ENCODE measurements at regions not wholly inside any gene's neighbourhood (a gene's known extent, or its start where the extent isn't known, plus 50 kb on each side); places are given as distances from the start of the nearest gene placed in this dataset.
"Not testable (repeated sequence)": the region's sequence is repeated elsewhere in the genome, so short reads cannot be mapped to it uniquely, and the experiment has no call there.

GRCh38 chr3:25844891-25845290 lies 55.0 kb downstream of the OXSM start:
- Histone ChIP-seq H3K4me1 (no peaks in the 10 kb centered on the region), H3K4me3 (no peak overlapping the region), H3K27me3 (replicated peaks in 1 of 7) (no peaks in the 10 kb centered on the region), H3K27ac (no peak overlapping the region), H3K36me3 (no peaks in the 10 kb centered on the region), H3K9me3 (no peaks in the 10 kb centered on the region)
- WGBS, 5 donors = 48 to 76% (median 64%) methylated on average over 1 of the region's 1 CpG
- intact Hi-C loops (cut with DNase I; ENCODE audit: low total_unique reads) = no loop called here
- TF ChIP-seq POLR2A (IDR thresholded peaks at IDR 0.05) = no peak
- no peak for DNase-seq

GRCh38 chr3:25846282-25846681 lies 56.4 kb downstream of the OXSM start:
- whole genome bisulfite sequencing, 5 donors = 87 to 100% (median 94%) methylated on average over 1 of the region's 1 CpG
- Histone ChIP-seq H3K9me3 (no peaks in the 10 kb centered on the region), H3K27ac (no peak overlapping the region), H3K4me3 (no peak overlapping the region), H3K27me3 (replicated peaks in 1 of 7) (no peaks in the 10 kb centered on the region), H3K4me1 (no peaks in the 10 kb centered on the region), H3K36me3 (no peaks in the 10 kb centered on the region)
- TF ChIP-seq POLR2AphosphoS5 (IDR thresholded peaks at IDR 0.05) (no peak), CTCF (IDR thresholded peaks at IDR 0.05 in 8 of 11, conservative IDR thresholded peaks at IDR 0.05 in 3 of 11) (no peak), POLR2A (IDR thresholded peaks at IDR 0.05) (no peak)
- intact Hi-C loops (cut with DNase I; ENCODE audit: low total_unique reads) = no loop called here
- DNase-seq = no peak

GRCh38 chr3:25849091-25849490 lies 59.2 kb downstream of the OXSM start:
- H3K4me3 ChIP-seq = no peak overlapping the region

GRCh38 chr3:25849641-25850385 lies 59.9 kb downstream of the OXSM start:
- no peaks in the 10 kb centered on the region for H3K36me3 ChIP-seq
- 90 to 98% (median 93%) methylated on average over 7 of the region's 7 CpGs for WGBS, 5 donors
- no peaks in the 10 kb centered on the region for H3K27me3 ChIP-seq (replicated peaks in 1 of 7)
- H3K9me3 ChIP-seq = no peaks in the 10 kb centered on the region
- no peak for TF ChIP-seq POLR2A (IDR thresholded peaks at IDR 0.05)
- DNase-seq = no peak
- intact Hi-C loops (cut with DNase I; ENCODE audit: low total_unique reads) = no loop called here
- H3K4me1 ChIP-seq = no peaks in the 10 kb centered on the region
- no peak overlapping the region for H3K27ac ChIP-seq
- no peak overlapping the region for H3K4me3 ChIP-seq

More at GRCh38 chr3:25849091-25849490, 59.2 kb downstream of the OXSM start:
- Histone ChIP-seq H3K9me3 (no peaks in the 10 kb centered on the region), H3K27ac (no peak overlapping the region), H3K27me3 (replicated peaks in 1 of 7) (no peaks in the 10 kb centered on the region), H3K4me1 (no peaks in the 10 kb centered on the region), H3K36me3 (no peaks in the 10 kb centered on the region)
- no peak for DNase-seq
- WGBS, 5 donors = 93 to 99% (median 96%) methylated on average over 6 of the region's 6 CpGs
- intact Hi-C loops (cut with DNase I; ENCODE audit: low total_unique reads) = no loop called here
- TF ChIP-seq POLR2A (IDR thresholded peaks at IDR 0.05) = no peak
- TF ChIP-seq POLR2AphosphoS5 (IDR thresholded peaks at IDR 0.05) = no peak
- no peak for TF ChIP-seq CTCF (IDR thresholded peaks at IDR 0.05 in 8 of 11, conservative IDR thresholded peaks at IDR 0.05 in 3 of 11)

GRCh38 chr3:25851693-25852259 lies 61.9 kb downstream of the OXSM start:
- intact Hi-C loops (cut with DNase I; ENCODE audit: low total_unique reads); H3K4me3 ChIP-seq; H3K9me3 ChIP-seq; DNase-seq; H3K4me1 ChIP-seq; H3K27me3 ChIP-seq (replicated peaks in 1 of 7); H3K36me3 ChIP-seq; H3K27ac ChIP-seq: not testable (repeated sequence)
- WGBS, 5 donors = 91 to 98% (median 96%) methylated on average over 13 to 21 of the region's 21 CpGs

All from spleen (tissue), 11 donors.